Parathyroid adenoma (tissue), 2 donors: ENCODE measurements at regions not wholly inside any gene's neighbourhood (a gene's known extent, or its start where the extent isn't known, plus 50 kb on each side); places are given as distances from the start of the nearest gene placed in this dataset.

ENCODE experiments used
- H2AFZ ChIP-seq: fragments of 300-600 bp; sonication (generic); one replicate; pipeline ENCODE4 v1.7.0; 2017; ENCODE audit warnings: antibody characterized with exemption, mild to moderate bottlenecking
- H3K27ac ChIP-seq: fragments of 300-600 bp; sonication (generic); one replicate; pipeline ENCODE4 v1.7.0; 2017
- H3K27me3 ChIP-seq: fragments of 300-600 bp; sonication (generic); one replicate; pipeline ENCODE4 v1.7.0; 2017; ENCODE audit warnings: low read length; ENCODE audit not compliant: control insufficient read depth, insufficient read depth
- H3K36me3 ChIP-seq: fragments of 300-600 bp; sonication (generic); one replicate; pipeline ENCODE4 v1.7.0; 2017; ENCODE audit warnings: low read length; ENCODE audit not compliant: control insufficient read depth, insufficient read depth
- H3K4me1 ChIP-seq: fragments of 300-600 bp; sonication (generic); one replicate; pipeline ENCODE4 v1.7.0; 2017; ENCODE audit warnings: control low read depth
- H3K4me2 ChIP-seq: fragments of 300-600 bp; sonication (generic); one replicate; pipeline ENCODE4 v1.7.0; 2017; ENCODE audit warnings: low read length
- H3K4me3 ChIP-seq: fragments of 300-600 bp; sonication (generic); one replicate; pipeline ENCODE4 v1.7.0; 2017; ENCODE audit warnings: low read depth, low read length
- H3K79me2 ChIP-seq: fragments of 300-600 bp; sonication (generic); one replicate; pipeline ENCODE4 v1.7.0; 2017; ENCODE audit warnings: control low read depth
- H3K9ac ChIP-seq: fragments of 300-600 bp; sonication (generic); one replicate; pipeline ENCODE4 v1.7.0; 2017; ENCODE audit warnings: mild to moderate bottlenecking
- H3K9me3 ChIP-seq: fragments of 300-600 bp; sonication (generic); one replicate; pipeline ENCODE4 v1.7.0; 2017; ENCODE audit warnings: low read length; ENCODE audit not compliant: control insufficient read depth
- TF ChIP-seq, protein P1 (sequence below): fragments of 300-600 bp; sonication (generic); IDR thresholded peaks from one replicate; pipeline ENCODE4 v1.7.0; 2017; ENCODE audit warnings: antibody characterized with exemption, mild to moderate bottlenecking
- donor health status: primary hyperparathyroidism.

- Histone ChIP-seq H3K79me2 (no peaks in the 10 kb centered on the region), H2AFZ (no peak overlapping the region), H3K4me1 (no peaks in the 10 kb centered on the region), H3K4me3 (no peak overlapping the region), H3K27me3 (no peaks in the 10 kb centered on the region), H3K4me2 (no peak overlapping the region), H3K9ac (no peak overlapping the region), H3K27ac (no peak overlapping the region), H3K36me3 (no peaks in the 10 kb centered on the region), H3K9me3 (no peaks in the 10 kb centered on the region)
- TF ChIP-seq, protein P1, sequence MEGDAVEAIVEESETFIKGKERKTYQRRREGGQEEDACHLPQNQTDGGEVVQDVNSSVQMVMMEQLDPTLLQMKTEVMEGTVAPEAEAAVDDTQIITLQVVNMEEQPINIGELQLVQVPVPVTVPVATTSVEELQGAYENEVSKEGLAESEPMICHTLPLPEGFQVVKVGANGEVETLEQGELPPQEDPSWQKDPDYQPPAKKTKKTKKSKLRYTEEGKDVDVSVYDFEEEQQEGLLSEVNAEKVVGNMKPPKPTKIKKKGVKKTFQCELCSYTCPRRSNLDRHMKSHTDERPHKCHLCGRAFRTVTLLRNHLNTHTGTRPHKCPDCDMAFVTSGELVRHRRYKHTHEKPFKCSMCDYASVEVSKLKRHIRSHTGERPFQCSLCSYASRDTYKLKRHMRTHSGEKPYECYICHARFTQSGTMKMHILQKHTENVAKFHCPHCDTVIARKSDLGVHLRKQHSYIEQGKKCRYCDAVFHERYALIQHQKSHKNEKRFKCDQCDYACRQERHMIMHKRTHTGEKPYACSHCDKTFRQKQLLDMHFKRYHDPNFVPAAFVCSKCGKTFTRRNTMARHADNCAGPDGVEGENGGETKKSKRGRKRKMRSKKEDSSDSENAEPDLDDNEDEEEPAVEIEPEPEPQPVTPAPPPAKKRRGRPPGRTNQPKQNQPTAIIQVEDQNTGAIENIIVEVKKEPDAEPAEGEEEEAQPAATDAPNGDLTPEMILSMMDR: no peak
Observed at GRCh38 chr5:7105358-7105757, 290.6 kb upstream of the ADCY2 start.

GRCh38 chr5:7117961-7118360, 278.0 kb upstream of the ADCY2 start:
- H3K4me3 ChIP-seq: no peak overlapping the region
- no peaks in the 10 kb centered on the region for H3K4me1 ChIP-seq
- H3K4me2 ChIP-seq: no peak overlapping the region
- no peaks in the 10 kb centered on the region for H3K27me3 ChIP-seq
- no peaks in the 10 kb centered on the region for H3K79me2 ChIP-seq
- H3K36me3 ChIP-seq: no peaks in the 10 kb centered on the region
- H3K27ac ChIP-seq: no peak overlapping the region
- no peaks in the 10 kb centered on the region for H3K9me3 ChIP-seq
- H2AFZ ChIP-seq: no peak overlapping the region
- TF ChIP-seq, protein P1: no peak
- H3K9ac ChIP-seq: no peak overlapping the region

- Histone ChIP-seq H3K4me1 (no peaks in the 10 kb centered on the region), H2AFZ (no peak overlapping the region), H3K9me3 (no peaks in the 10 kb centered on the region), H3K4me3 (no peak overlapping the region), H3K27me3 (no peaks in the 10 kb centered on the region), H3K79me2 (no peaks in the 10 kb centered on the region), H3K36me3 (no peaks in the 10 kb centered on the region), H3K9ac (no peak overlapping the region), H3K27ac (no peak overlapping the region), H3K4me2 (no peak overlapping the region)
- TF ChIP-seq, protein P1: no peak
Observed at GRCh38 chr5:7131680-7132079, 264.3 kb upstream of the ADCY2 start.

GRCh38 chr5:7146886-7147285, 249.1 kb upstream of the ADCY2 start:
- no peak overlapping the region for H2AFZ ChIP-seq
- H3K36me3 ChIP-seq: no peaks in the 10 kb centered on the region
- no peaks in the 10 kb centered on the region for H3K27me3 ChIP-seq
- H3K4me3 ChIP-seq: no peak overlapping the region
- H3K9ac ChIP-seq: no peak overlapping the region
- H3K4me2 ChIP-seq: no peak overlapping the region
- no peaks in the 10 kb centered on the region for H3K79me2 ChIP-seq
- TF ChIP-seq, protein P1: no peak
- no peak overlapping the region for H3K27ac ChIP-seq
- H3K9me3 ChIP-seq: no peaks in the 10 kb centered on the region
- H3K4me1 ChIP-seq: no peaks in the 10 kb centered on the region

- TF ChIP-seq, protein P1: no peak
- H3K9me3 ChIP-seq: no peaks in the 10 kb centered on the region
- no peak overlapping the region for H3K9ac ChIP-seq
- no peak overlapping the region for H3K4me3 ChIP-seq
- no peak overlapping the region for H3K4me2 ChIP-seq
- no peaks in the 10 kb centered on the region for H3K79me2 ChIP-seq
- no peaks in the 10 kb centered on the region for H3K27me3 ChIP-seq
- no peaks in the 10 kb centered on the region for H3K4me1 ChIP-seq
- H3K36me3 ChIP-seq: no peaks in the 10 kb centered on the region
- no peak overlapping the region for H3K27ac ChIP-seq
- no peak overlapping the region for H2AFZ ChIP-seq
Observed at GRCh38 chr5:7157083-7157482, 238.9 kb upstream of the ADCY2 start.
